SU-DHL-6 (cell line): ENCODE measurements at regions not wholly inside any gene's neighbourhood (a gene's known extent, or its start where the extent isn't known, plus 50 kb on each side); places are given as distances from the start of the nearest gene placed in this dataset.

Source experiments
- CTCF ChIP-seq: fragments of 200-600 bp; sonication (generic); IDR thresholded peaks from one replicate; pipeline ENCODE4 v1.5.1; 2017; ENCODE audit warnings: antibody characterized with exemption, mild to moderate bottlenecking, low read length, moderate library complexity; ENCODE audit not compliant: insufficient read depth, poor library complexity, severe bottlenecking
- EZH2phosphoT487 ChIP-seq: fragments of 200-600 bp; sonication (generic), shearing (Covaris generic); conservative IDR thresholded peaks from 2 replicates; pipeline ENCODE4 v1.6.1; 2018; ENCODE audit warnings: mild to moderate bottlenecking, antibody characterized with exemption, low read length, moderate library complexity, mixed read lengths

DNA sequence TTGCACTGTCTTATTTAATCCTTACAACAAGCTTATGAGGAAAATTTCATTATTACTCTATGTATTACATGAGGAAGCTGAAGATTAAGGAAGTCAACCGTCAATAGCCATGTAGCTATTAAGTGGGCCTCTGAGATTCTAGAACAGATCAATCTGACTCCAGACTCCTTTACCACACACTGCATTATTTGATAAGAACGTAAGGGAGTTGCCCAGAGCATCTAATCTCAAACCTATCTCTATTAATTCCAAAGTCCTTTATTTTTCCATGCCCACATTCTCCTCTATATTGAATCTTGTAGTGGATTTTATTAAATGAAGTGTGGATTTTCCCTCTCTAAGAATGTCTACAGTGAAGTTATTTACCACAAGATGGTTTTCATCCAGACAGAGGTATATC is 118.2 kb upstream of the MTAP start:
- no peak for TF ChIP-seq CTCF
- no peak for TF ChIP-seq EZH2phosphoT487
